Activated CD4-positive, alpha-beta T cell treated with anti-CD3 and anti-CD28 coated beads, Interleukin-2, amount 10 ng/mL, durations not matched to agents 24 days and 14 days (primary cell): ENCODE measurements at regions not wholly inside any gene's neighbourhood (a gene's known extent, or its start where the extent isn't known, plus 50 kb on each side); places are given as distances from the start of the nearest gene placed in this dataset.

Source experiments
- DNase-seq: peaks from one replicate; pipeline ENCODE4 v3.0.0; 2022
- H3K27ac Mint-ChIP-seq: one replicate; pipeline ENCODE4 v1.8.0; 2022; ENCODE audit warnings: mild to moderate bottlenecking, mixed read lengths
- H3K27me3 Mint-ChIP-seq: one replicate; pipeline ENCODE4 v1.8.0; 2022; ENCODE audit warnings: mixed read lengths
- H3K36me3 Mint-ChIP-seq: one replicate; pipeline ENCODE4 v1.8.0; 2022; ENCODE audit warnings: low read depth, mild to moderate bottlenecking, mixed read lengths
- H3K4me1 Mint-ChIP-seq: one replicate; pipeline ENCODE4 v1.8.0; 2021; ENCODE audit warnings: mixed read lengths
- H3K4me3 Mint-ChIP-seq: one replicate; pipeline ENCODE4 v1.8.0; 2022; ENCODE audit warnings: mild to moderate bottlenecking, moderate library complexity, mixed read lengths
- H3K9me3 Mint-ChIP-seq: one replicate; pipeline ENCODE4 v1.8.0; 2021; ENCODE audit warnings: mixed read lengths
- intact Hi-C: fragments of 100-400 bp; cut with micrococcal nuclease; formaldehyde crosslinking; loops from one replicate; pipeline ENCODE4 v1.15.1; 2023

GRCh38 chr21:20703112-20703767 is 295.0 kb upstream of the NCAM2 start:
- no peak for DNase-seq
- H3K4me3 Mint-ChIP-seq, result no peak overlapping the region
- no peaks in the 10 kb centered on the region for H3K4me1 Mint-ChIP-seq
- intact Hi-C loops, result no loop called here
- no peaks in the 10 kb centered on the region for H3K27me3 Mint-ChIP-seq
- H3K27ac Mint-ChIP-seq, result no peak overlapping the region
- H3K36me3 Mint-ChIP-seq, result no peaks in the 10 kb centered on the region
- H3K9me3 Mint-ChIP-seq, result peaks cover 7% of the 10 kb centered on the region

GRCh38 chr21:20720623-20721022 is 277.6 kb upstream of the NCAM2 start:
- Mint-ChIP-seq H3K36me3 (no peaks in the 10 kb centered on the region), H3K27ac (no peak overlapping the region), H3K4me1 (no peaks in the 10 kb centered on the region), H3K4me3 (no peak overlapping the region), H3K9me3 (no peaks in the 10 kb centered on the region), H3K27me3 (no peaks in the 10 kb centered on the region)
- DNase-seq, result no peak
- intact Hi-C loops, result no loop called here

- H3K36me3 Mint-ChIP-seq, result no peaks in the 10 kb centered on the region
- H3K27ac Mint-ChIP-seq, result no peak overlapping the region
- H3K4me1 Mint-ChIP-seq, result no peaks in the 10 kb centered on the region
- H3K4me3 Mint-ChIP-seq, result no peak overlapping the region
- H3K9me3 Mint-ChIP-seq, result no peaks in the 10 kb centered on the region
- intact Hi-C loops, result no loop called here
- DNase-seq, result no peak
- no peaks in the 10 kb centered on the region for H3K27me3 Mint-ChIP-seq
These were observed 277.1 kb upstream of the NCAM2 start for GRCh38 chr21:20721151-20721550.

- Mint-ChIP-seq H3K4me1 (no peaks in the 10 kb centered on the region), H3K4me3 (no peak overlapping the region), H3K36me3 (no peaks in the 10 kb centered on the region), H3K27me3 (no peaks in the 10 kb centered on the region), H3K27ac (no peak overlapping the region), H3K9me3 (peaks cover 3% of the 10 kb centered on the region)
- DNase-seq, result no peak
- intact Hi-C loops, result no loop called here
These were observed 269.5 kb upstream of the NCAM2 start for GRCh38 chr21:20728691-20729090.

- H3K4me1 Mint-ChIP-seq, result no peaks in the 10 kb centered on the region
- H3K36me3 Mint-ChIP-seq, result no peaks in the 10 kb centered on the region
- H3K27ac Mint-ChIP-seq, result no peak overlapping the region
- H3K4me3 Mint-ChIP-seq, result no peak overlapping the region
- DNase-seq, result no peak
- peaks cover 3% of the 10 kb centered on the region for H3K9me3 Mint-ChIP-seq
- no peaks in the 10 kb centered on the region for H3K27me3 Mint-ChIP-seq
- intact Hi-C loops, result no loop called here
These were observed 268.8 kb upstream of the NCAM2 start for GRCh38 chr21:20729376-20729775.

GRCh38 chr21:20730441-20730840 is 267.8 kb upstream of the NCAM2 start:
- intact Hi-C loops, result no loop called here
- Mint-ChIP-seq H3K4me3 (no peak overlapping the region), H3K27ac (no peak overlapping the region), H3K9me3 (peaks cover 3% of the 10 kb centered on the region), H3K27me3 (no peaks in the 10 kb centered on the region), H3K36me3 (no peaks in the 10 kb centered on the region), H3K4me1 (no peaks in the 10 kb centered on the region)
- DNase-seq, result no peak

GRCh38 chr21:20735257-20735656 is 263.0 kb upstream of the NCAM2 start:
- Mint-ChIP-seq H3K36me3 (no peaks in the 10 kb centered on the region), H3K27ac (no peak overlapping the region), H3K27me3 (no peaks in the 10 kb centered on the region), H3K4me3 (no peak overlapping the region), H3K9me3 (peaks cover 12% of the 10 kb centered on the region), H3K4me1 (no peaks in the 10 kb centered on the region)
- intact Hi-C loops, result no loop called here
- no peak for DNase-seq

- H3K27ac Mint-ChIP-seq, result no peak overlapping the region
- DNase-seq, result no peak
- H3K36me3 Mint-ChIP-seq, result no peaks in the 10 kb centered on the region
- intact Hi-C loops, result no loop called here
- H3K4me1 Mint-ChIP-seq, result no peaks in the 10 kb centered on the region
- H3K27me3 Mint-ChIP-seq, result no peaks in the 10 kb centered on the region
- no peak overlapping the region for H3K4me3 Mint-ChIP-seq
- peaks cover 12% of the 10 kb centered on the region for H3K9me3 Mint-ChIP-seq
These were observed 260.8 kb upstream of the NCAM2 start for GRCh38 chr21:20737227-20737913.

GRCh38 chr21:20739421-20739820 is 258.8 kb upstream of the NCAM2 start:
- no peak for DNase-seq
- no peak overlapping the region for H3K4me3 Mint-ChIP-seq
- no peaks in the 10 kb centered on the region for H3K4me1 Mint-ChIP-seq
- no peak overlapping the region for H3K27ac Mint-ChIP-seq
- no peaks in the 10 kb centered on the region for H3K27me3 Mint-ChIP-seq
- intact Hi-C loops, result no loop called here
- H3K9me3 Mint-ChIP-seq, result peaks cover 12% of the 10 kb centered on the region
- H3K36me3 Mint-ChIP-seq, result no peaks in the 10 kb centered on the region

GRCh38 chr21:20741445-20741844 is 256.8 kb upstream of the NCAM2 start:
- Mint-ChIP-seq H3K4me1 (no peaks in the 10 kb centered on the region), H3K27me3 (no peaks in the 10 kb centered on the region), H3K27ac (no peak overlapping the region), H3K9me3 (peaks cover 12% of the 10 kb centered on the region), H3K36me3 (no peaks in the 10 kb centered on the region), H3K4me3 (no peak overlapping the region)
- intact Hi-C loops, result no loop called here
- DNase-seq, result no peak

- H3K27me3 Mint-ChIP-seq, result no peaks in the 10 kb centered on the region
- H3K27ac Mint-ChIP-seq, result no peak overlapping the region
- DNase-seq, result no peak
- no peaks in the 10 kb centered on the region for H3K9me3 Mint-ChIP-seq
- intact Hi-C loops, result no loop called here
- H3K4me1 Mint-ChIP-seq, result no peaks in the 10 kb centered on the region
- H3K36me3 Mint-ChIP-seq, result no peaks in the 10 kb centered on the region
- no peak overlapping the region for H3K4me3 Mint-ChIP-seq
These were observed 238.0 kb upstream of the NCAM2 start for GRCh38 chr21:20760221-20760620.

- no peaks in the 10 kb centered on the region for H3K36me3 Mint-ChIP-seq
- no peak overlapping the region for H3K4me3 Mint-ChIP-seq
These were observed 223.5 kb upstream of the NCAM2 start for GRCh38 chr21:20774737-20775136.

GRCh38 chr21:20779321-20779720 is 218.9 kb upstream of the NCAM2 start:
- intact Hi-C loops, result no loop called here
- Mint-ChIP-seq H3K27me3 (no peaks in the 10 kb centered on the region), H3K9me3 (peaks cover 12% of the 10 kb centered on the region), H3K4me1 (no peaks in the 10 kb centered on the region), H3K27ac (no peak overlapping the region), H3K36me3 (no peaks in the 10 kb centered on the region), H3K4me3 (no peak overlapping the region)
- DNase-seq, result no peak

More at GRCh38 chr21:20774737-20775136, 223.5 kb upstream of the NCAM2 start:
- DNase-seq, result no peak
- Mint-ChIP-seq H3K27me3 (no peaks in the 10 kb centered on the region), H3K4me1 (no peaks in the 10 kb centered on the region), H3K9me3 (peaks cover 9% of the 10 kb centered on the region), H3K27ac (no peak overlapping the region)
- intact Hi-C loops, result no loop called here

GRCh38 chr21:20783611-20784010 is 214.6 kb upstream of the NCAM2 start:
- Mint-ChIP-seq H3K36me3 (no peaks in the 10 kb centered on the region), H3K27me3 (no peaks in the 10 kb centered on the region), H3K9me3 (peaks cover 11% of the 10 kb centered on the region), H3K27ac (no peak overlapping the region), H3K4me1 (no peaks in the 10 kb centered on the region), H3K4me3 (no peak overlapping the region)
- intact Hi-C loops, result no loop called here
- no peak for DNase-seq
